BE2C (cell line): ENCODE measurements at regions not wholly inside any gene's neighbourhood (a gene's known extent, or its start where the extent isn't known, plus 50 kb on each side); places are given as distances from the start of the nearest gene placed in this dataset.
"Not testable (repeated sequence)": the region's sequence is repeated elsewhere in the genome, so short reads cannot be mapped to it uniquely, and the experiment has no call there.

Experiments
- DNase-seq: peaks from one replicate; pipeline ENCODE4 v3.0.0-alpha.2; 2020
- H3K27me3 ChIP-seq: fragments of 250-450 bp; sonication (Bioruptor Pico); 2 replicates; pipeline ENCODE4 v1.5.1; 2020; ENCODE audit warnings: mild to moderate bottlenecking
- H3K36me3 ChIP-seq: fragments of 250-450 bp; sonication (Bioruptor Pico); 2 replicates; pipeline ENCODE4 v1.5.1; 2020; ENCODE audit warnings: mild to moderate bottlenecking
- H3K4me1 ChIP-seq: fragments of 250-450 bp; sonication (Bioruptor Pico); 2 replicates; pipeline ENCODE4 v1.5.1; 2020
- H3K4me3 ChIP-seq: 2 replicates; pipeline ENCODE4 v1.5.1; 2011; ENCODE audit warnings: low read depth, low read length
- H3K9me3 ChIP-seq: fragments of 250-450 bp; sonication (Bioruptor Pico); 2 replicates; pipeline ENCODE4 v1.5.1; 2020
- CTCF ChIP-seq: IDR thresholded peaks from 2 replicates; pipeline ENCODE4 v1.5.1; 2012; ENCODE audit warnings: mild to moderate bottlenecking, low read depth, low read length

GRCh38 chr10:3640816-3641215 lies 144.2 kb downstream of the KLF6 start:
- H3K27me3 ChIP-seq, result no peaks in the 10 kb centered on the region
- H3K4me3 ChIP-seq, result no peak overlapping the region
- TF ChIP-seq CTCF, result no peak
- no peaks in the 10 kb centered on the region for H3K9me3 ChIP-seq
- no peaks in the 10 kb centered on the region for H3K4me1 ChIP-seq
- no peaks in the 10 kb centered on the region for H3K36me3 ChIP-seq
- no peak for DNase-seq

- no peak for TF ChIP-seq CTCF
- no peaks in the 10 kb centered on the region for H3K36me3 ChIP-seq
- H3K4me1 ChIP-seq, result no peaks in the 10 kb centered on the region
- no peak overlapping the region for H3K4me3 ChIP-seq
- no peaks in the 10 kb centered on the region for H3K9me3 ChIP-seq
- no peaks in the 10 kb centered on the region for H3K27me3 ChIP-seq
- no peak for DNase-seq
These were observed 145.5 kb downstream of the KLF6 start for GRCh38 chr10:3639546-3639945.

GRCh38 chr10:3636356-3637181 lies 148.4 kb downstream of the KLF6 start:
- Histone ChIP-seq H3K27me3 (no peaks in the 10 kb centered on the region), H3K36me3 (no peaks in the 10 kb centered on the region), H3K4me3 (peak overlapping the region; percentile 37), H3K9me3 (no peaks in the 10 kb centered on the region), H3K4me1 (no peaks in the 10 kb centered on the region)
- peak; percentile 83 for DNase-seq
- no peak for TF ChIP-seq CTCF

GRCh38 chr10:3635697-3636096 lies 149.3 kb downstream of the KLF6 start:
- no peak for DNase-seq
- Histone ChIP-seq H3K4me3 (no peak overlapping the region), H3K36me3 (no peaks in the 10 kb centered on the region), H3K4me1 (no peaks in the 10 kb centered on the region), H3K9me3 (no peaks in the 10 kb centered on the region), H3K27me3 (no peaks in the 10 kb centered on the region)
- no peak for TF ChIP-seq CTCF

GRCh38 chr10:3635211-3635671 lies 149.8 kb downstream of the KLF6 start:
- no peaks in the 10 kb centered on the region for H3K4me1 ChIP-seq
- no peak overlapping the region for H3K4me3 ChIP-seq
- H3K36me3 ChIP-seq, result no peaks in the 10 kb centered on the region
- no peak for DNase-seq
- H3K9me3 ChIP-seq, result no peaks in the 10 kb centered on the region
- no peak for TF ChIP-seq CTCF
- H3K27me3 ChIP-seq, result no peaks in the 10 kb centered on the region

- H3K4me1 ChIP-seq, DNase-seq, H3K4me3 ChIP-seq, H3K9me3 ChIP-seq, H3K27me3 ChIP-seq, H3K36me3 ChIP-seq: not testable (repeated sequence)
These were observed 150.4 kb downstream of the KLF6 start for GRCh38 chr10:3634646-3635045.
